Tibial nerve (tissue), 4 donors: ENCODE measurements at regions not wholly inside any gene's neighbourhood (a gene's known extent, or its start where the extent isn't known, plus 50 kb on each side); places are given as distances from the start of the nearest gene placed in this dataset.

ENCODE experiments used
- DNase-seq, 2 donors: peaks; one replicate each; pipeline ENCODE4 v3.0.0-alpha.2; 2019; ENCODE audit warnings: low spot score in 2 of 2
- H3K27ac ChIP-seq, 4 donors: fragments of 200-600 bp; sonication (generic) in 3 of 4; one replicate each; pipeline ENCODE4 v1.5.1; 2017 to 2019; ENCODE audit warnings: mild to moderate bottlenecking in 1 of 4
- H3K27me3 ChIP-seq, 2 donors: fragments of 200-600 bp; sonication (generic) in 1 of 2; one replicate each; pipeline versions ENCODE4 v1.5.1 to v1.6.0; 2017 to 2019
- H3K36me3 ChIP-seq, 3 donors: fragments of 200-600 bp; sonication (generic); one replicate each; pipeline ENCODE4 v1.5.1; 2018 to 2019
- H3K4me1 ChIP-seq, 4 donors: fragments of 200-600 bp; sonication (generic) in 3 of 4; one replicate each; pipeline ENCODE4 v1.5.1; 2017 to 2019
- H3K4me3 ChIP-seq, 4 donors: fragments of 200-600 bp; sonication (generic) in 3 of 4; one replicate each; pipeline ENCODE4 v1.5.1; 2017 to 2019; ENCODE audit warnings: mild to moderate bottlenecking in 1 of 4, moderate library complexity in 1 of 4
- H3K9me3 ChIP-seq, 4 donors: fragments of 200-600 bp; sonication (generic) in 3 of 4; one replicate each; pipeline ENCODE4 v1.5.1; 2017 to 2019
- EP300 ChIP-seq, 2 donors: sonication (generic); formaldehyde crosslinking; IDR thresholded peaks; one replicate each; pipeline ENCODE4 v1.6.1; 2017; ENCODE audit warnings: antibody characterized with exemption in 2 of 2, mild to moderate bottlenecking in 1 of 2
- POLR2A ChIP-seq, 2 donors: fragments of 450-650 bp; IDR thresholded peaks; one replicate each; pipeline ENCODE4 v1.6.1; 2017; ENCODE audit warnings: antibody characterized with exemption in 2 of 2, mild to moderate bottlenecking in 2 of 2, moderate library complexity in 2 of 2
- WGBS, 2 donors: methylation state at CpG; one replicate each; pipeline ENCODE4 v1.1.5; 2018; 5-methylcytosine and 5-hydroxymethylcytosine counted together
- TF ChIP-seq, protein P1 (sequence below), 5 experiments: fragments of 200-600 bp in 3 of 5; fragments of 450-650 bp in 2 of 5; sonication (generic) in 3 of 5; IDR thresholded peaks; one replicate each; pipeline ENCODE4 v1.5.1; 2016 to 2019; ENCODE audit warnings: antibody characterized with exemption in 5 of 5, mild to moderate bottlenecking in 3 of 5, moderate library complexity in 2 of 5

DNA sequence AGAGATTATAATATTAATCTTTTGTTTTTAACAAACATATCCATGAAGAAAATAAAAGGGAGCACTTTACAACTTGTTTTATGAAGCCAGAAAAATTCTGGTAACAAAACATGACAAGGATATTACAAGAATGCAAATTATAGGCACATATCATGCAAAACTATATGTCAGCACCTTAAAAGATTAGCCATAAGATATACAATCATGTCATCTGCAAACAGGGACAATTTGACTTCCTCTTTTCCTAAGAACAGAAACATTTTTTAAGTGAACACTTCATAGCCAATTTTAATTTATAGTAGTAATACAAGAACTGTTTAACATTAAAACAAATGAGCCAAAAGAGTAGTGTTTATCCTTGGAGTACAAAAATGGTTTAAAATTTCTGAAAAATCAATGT is 916.5 kb upstream of the CNTN5 start:
- Histone ChIP-seq H3K27ac (no peak overlapping the region), H3K27me3 (no peaks in the 10 kb centered on the region), H3K9me3 (no peaks in the 10 kb centered on the region), H3K4me1 (no peaks in the 10 kb centered on the region), H3K36me3 (no peaks in the 10 kb centered on the region), H3K4me3 (no peak overlapping the region)
- no peak for TF ChIP-seq POLR2A (IDR thresholded peaks at IDR 0.05)
- TF ChIP-seq EP300 (IDR thresholded peaks at IDR 0.05), result no peak
- TF ChIP-seq, protein P1, sequence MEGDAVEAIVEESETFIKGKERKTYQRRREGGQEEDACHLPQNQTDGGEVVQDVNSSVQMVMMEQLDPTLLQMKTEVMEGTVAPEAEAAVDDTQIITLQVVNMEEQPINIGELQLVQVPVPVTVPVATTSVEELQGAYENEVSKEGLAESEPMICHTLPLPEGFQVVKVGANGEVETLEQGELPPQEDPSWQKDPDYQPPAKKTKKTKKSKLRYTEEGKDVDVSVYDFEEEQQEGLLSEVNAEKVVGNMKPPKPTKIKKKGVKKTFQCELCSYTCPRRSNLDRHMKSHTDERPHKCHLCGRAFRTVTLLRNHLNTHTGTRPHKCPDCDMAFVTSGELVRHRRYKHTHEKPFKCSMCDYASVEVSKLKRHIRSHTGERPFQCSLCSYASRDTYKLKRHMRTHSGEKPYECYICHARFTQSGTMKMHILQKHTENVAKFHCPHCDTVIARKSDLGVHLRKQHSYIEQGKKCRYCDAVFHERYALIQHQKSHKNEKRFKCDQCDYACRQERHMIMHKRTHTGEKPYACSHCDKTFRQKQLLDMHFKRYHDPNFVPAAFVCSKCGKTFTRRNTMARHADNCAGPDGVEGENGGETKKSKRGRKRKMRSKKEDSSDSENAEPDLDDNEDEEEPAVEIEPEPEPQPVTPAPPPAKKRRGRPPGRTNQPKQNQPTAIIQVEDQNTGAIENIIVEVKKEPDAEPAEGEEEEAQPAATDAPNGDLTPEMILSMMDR (IDR thresholded peaks at IDR 0.05), result no peak
- DNase-seq, result no peak

DNA sequence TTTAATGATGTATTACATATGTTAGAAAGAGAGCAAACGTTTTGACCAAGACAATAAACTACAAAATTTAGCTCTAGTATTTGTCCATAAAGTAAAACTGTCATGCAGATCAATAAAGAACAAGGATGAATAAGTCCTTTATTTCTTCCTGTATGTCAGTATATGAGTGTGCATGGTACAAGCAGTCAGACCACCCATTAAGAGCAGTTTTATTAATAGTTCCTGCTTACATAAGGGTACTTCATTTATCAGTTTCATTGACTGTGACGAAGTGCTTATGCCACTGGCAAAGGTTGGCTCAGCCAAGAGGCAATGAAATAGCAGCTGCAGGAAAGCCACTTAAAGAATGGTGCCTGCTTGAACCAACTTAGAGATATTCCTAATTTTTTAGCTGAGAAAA is 913.0 kb upstream of the CNTN5 start:
- Histone ChIP-seq H3K4me3 (no peak overlapping the region), H3K36me3 (no peaks in the 10 kb centered on the region), H3K27me3 (no peaks in the 10 kb centered on the region), H3K9me3 (peaks cover 0 to 4% (median 0%) of the 10 kb centered on the region in 4 donors), H3K4me1 (no peaks in the 10 kb centered on the region), H3K27ac (no peak overlapping the region)
- TF ChIP-seq POLR2A (IDR thresholded peaks at IDR 0.05) (no peak), EP300 (IDR thresholded peaks at IDR 0.05) (no peak)
- TF ChIP-seq, protein P1 (IDR thresholded peaks at IDR 0.05), result no peak
- no peak for DNase-seq
- WGBS, 2 donors, result 24 to 36% methylated on average over 2 of the region's 2 CpGs

DNA sequence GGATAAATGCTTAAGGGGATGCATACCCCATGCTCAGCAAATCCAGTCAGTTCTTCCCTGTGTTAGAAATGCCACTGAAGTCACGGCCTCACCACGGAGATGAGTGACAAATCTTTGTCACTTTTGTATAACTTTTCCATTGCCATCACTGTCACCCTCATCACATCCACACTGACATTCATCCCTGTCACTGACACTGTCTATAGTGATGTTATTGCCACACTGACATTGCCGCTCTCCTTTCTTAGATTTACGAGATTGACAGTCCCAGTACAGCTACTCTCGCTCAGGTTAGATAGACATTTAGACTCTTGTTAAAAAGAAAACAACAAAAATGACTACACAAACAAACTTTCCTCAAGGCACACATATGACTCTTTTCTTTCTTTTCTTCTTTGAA is 910.7 kb upstream of the CNTN5 start:
- DNase-seq, result no peak
- Histone ChIP-seq H3K9me3 (peaks cover 0 to 4% (median 0%) of the 10 kb centered on the region in 4 donors), H3K27me3 (no peaks in the 10 kb centered on the region), H3K4me1 (no peaks in the 10 kb centered on the region), H3K4me3 (no peak overlapping the region), H3K27ac (no peak overlapping the region), H3K36me3 (no peaks in the 10 kb centered on the region)
- no peak for TF ChIP-seq EP300 (IDR thresholded peaks at IDR 0.05)
- TF ChIP-seq, protein P1 (IDR thresholded peaks at IDR 0.05), result no peak
- no peak for TF ChIP-seq POLR2A (IDR thresholded peaks at IDR 0.05)
- 83% methylated on average over 5 of the region's 5 CpGs for WGBS, 2 donors

DNA sequence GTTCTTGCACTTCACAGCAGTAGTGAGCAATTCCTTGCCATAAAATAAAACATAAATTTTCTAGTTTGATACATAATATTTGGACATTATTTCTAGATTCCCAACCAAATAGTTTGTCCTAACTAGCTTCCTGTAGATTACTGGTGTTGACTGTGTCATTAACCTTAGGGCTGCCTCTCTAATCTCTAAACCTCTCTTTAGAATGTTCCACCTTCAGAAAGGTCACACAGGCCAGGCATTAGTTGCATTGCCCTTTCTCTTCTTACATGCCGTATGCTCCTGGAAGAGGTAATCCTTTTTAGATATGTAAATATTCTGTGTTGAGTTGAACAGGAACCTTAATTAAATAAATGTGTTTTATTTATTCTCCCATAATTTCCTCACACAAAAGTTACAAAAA is 904.9 kb upstream of the CNTN5 start:
- Histone ChIP-seq H3K4me1 (no peaks in the 10 kb centered on the region), H3K27me3 (no peaks in the 10 kb centered on the region), H3K9me3 (peaks cover 0 to 4% (median 0%) of the 10 kb centered on the region in 4 donors), H3K4me3 (no peak overlapping the region), H3K27ac (no peak overlapping the region), H3K36me3 (no peaks in the 10 kb centered on the region)
- TF ChIP-seq POLR2A (IDR thresholded peaks at IDR 0.05), result no peak
- no peak for DNase-seq
- WGBS, 2 donors, result 65 to 76% methylated on average over 1 of the region's 1 CpG

DNA sequence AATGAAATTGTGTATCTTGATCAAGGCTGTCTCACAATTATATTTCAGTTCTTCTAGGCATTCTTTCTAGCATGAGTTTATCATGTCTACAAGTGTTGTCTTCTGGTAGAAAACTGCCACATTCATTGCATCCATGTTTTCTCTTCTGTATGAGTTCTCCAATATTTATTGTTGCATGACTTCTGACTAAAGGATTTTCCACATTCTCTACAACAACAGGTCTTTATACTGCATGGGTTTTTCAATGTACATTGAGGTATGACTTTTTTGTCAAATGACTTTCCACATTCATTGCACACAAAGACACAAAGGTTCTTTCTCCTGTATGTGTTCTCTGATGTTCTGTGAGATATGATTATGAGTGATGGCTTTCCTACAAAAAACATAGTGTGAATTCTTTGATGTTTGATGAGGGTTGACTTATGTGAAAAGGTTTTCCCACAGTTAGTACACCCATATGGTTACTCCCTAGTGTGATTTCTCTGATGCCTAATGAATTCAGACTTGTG is 890.6 kb upstream of the CNTN5 start:
- Histone ChIP-seq H3K27ac (no peak overlapping the region), H3K4me1 (no peaks in the 10 kb centered on the region), H3K27me3 (no peaks in the 10 kb centered on the region), H3K36me3 (no peaks in the 10 kb centered on the region), H3K9me3 (no peaks in the 10 kb centered on the region), H3K4me3 (no peak overlapping the region)
- TF ChIP-seq EP300 (IDR thresholded peaks at IDR 0.05) (no peak), POLR2A (IDR thresholded peaks at IDR 0.05) (no peak)
- TF ChIP-seq, protein P1 (IDR thresholded peaks at IDR 0.05), result no peak
- DNase-seq, result no peak

DNA sequence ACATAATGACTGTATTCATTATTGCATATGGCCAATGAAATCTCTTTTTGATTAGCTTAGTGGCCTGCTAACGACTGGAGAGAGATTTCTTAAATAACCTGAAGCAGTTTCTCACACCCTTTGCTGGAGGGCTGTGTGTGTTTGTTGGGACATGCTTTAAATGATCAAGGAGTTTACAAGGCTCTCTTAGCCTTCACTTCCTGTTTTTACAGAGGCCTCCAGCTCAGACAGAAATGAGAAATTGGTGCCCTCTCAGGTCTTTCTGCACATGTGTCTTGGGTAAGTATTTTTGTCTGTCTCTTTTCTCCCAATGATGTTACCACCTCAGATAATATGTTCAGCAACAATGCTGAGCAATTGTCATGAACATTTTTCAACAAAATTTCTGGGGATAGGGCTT is 884.4 kb upstream of the CNTN5 start:
- H3K4me3 ChIP-seq, result no peak overlapping the region
- H3K9me3 ChIP-seq, result no peaks in the 10 kb centered on the region
- TF ChIP-seq, protein P1 (IDR thresholded peaks at IDR 0.05), result no peak
- no peak for TF ChIP-seq EP300 (IDR thresholded peaks at IDR 0.05)
- TF ChIP-seq POLR2A (IDR thresholded peaks at IDR 0.05), result no peak
- H3K27ac ChIP-seq, result no peak overlapping the region
- DNase-seq, result no peak
- 47 to 54% methylated on average over 1 of the region's 1 CpG for WGBS, 2 donors
- H3K27me3 ChIP-seq, result no peaks in the 10 kb centered on the region
- no peaks in the 10 kb centered on the region for H3K4me1 ChIP-seq
- no peaks in the 10 kb centered on the region for H3K36me3 ChIP-seq
